ENCODE measurements at regions not wholly inside any gene's neighbourhood (a gene's known extent, or its start where the extent isn't known, plus 50 kb on each side); places are given as distances from the start of the nearest gene placed in this dataset.

- TF ChIP-seq CTCF (IDR thresholded peaks at IDR 0.05) (no peak), POLR2A (IDR thresholded peaks at IDR 0.05) (no peak)
Measured at GRCh38 chr11:23022854-23023253, 162.6 kb upstream of the CCDC179 start.

All from esophagus squamous epithelium (tissue), 4 donors.